Upper lobe of left lung (tissue), 4 donors: ENCODE measurements at regions not wholly inside any gene's neighbourhood (a gene's known extent, or its start where the extent isn't known, plus 50 kb on each side); places are given as distances from the start of the nearest gene placed in this dataset.

Source experiments
- EP300 ChIP-seq, 4 donors: sonication (generic); formaldehyde crosslinking; IDR thresholded peaks; one replicate each; pipeline ENCODE4 v1.5.1; 2017; ENCODE audit warnings: antibody characterized with exemption in 4 of 4, control low read depth in 2 of 4
- POLR2AphosphoS5 ChIP-seq, 2 donors: sonication (generic); formaldehyde crosslinking; IDR thresholded peaks; one replicate each; pipeline ENCODE4 v1.5.1; 2017; ENCODE audit warnings: antibody characterized with exemption in 2 of 2

DNA sequence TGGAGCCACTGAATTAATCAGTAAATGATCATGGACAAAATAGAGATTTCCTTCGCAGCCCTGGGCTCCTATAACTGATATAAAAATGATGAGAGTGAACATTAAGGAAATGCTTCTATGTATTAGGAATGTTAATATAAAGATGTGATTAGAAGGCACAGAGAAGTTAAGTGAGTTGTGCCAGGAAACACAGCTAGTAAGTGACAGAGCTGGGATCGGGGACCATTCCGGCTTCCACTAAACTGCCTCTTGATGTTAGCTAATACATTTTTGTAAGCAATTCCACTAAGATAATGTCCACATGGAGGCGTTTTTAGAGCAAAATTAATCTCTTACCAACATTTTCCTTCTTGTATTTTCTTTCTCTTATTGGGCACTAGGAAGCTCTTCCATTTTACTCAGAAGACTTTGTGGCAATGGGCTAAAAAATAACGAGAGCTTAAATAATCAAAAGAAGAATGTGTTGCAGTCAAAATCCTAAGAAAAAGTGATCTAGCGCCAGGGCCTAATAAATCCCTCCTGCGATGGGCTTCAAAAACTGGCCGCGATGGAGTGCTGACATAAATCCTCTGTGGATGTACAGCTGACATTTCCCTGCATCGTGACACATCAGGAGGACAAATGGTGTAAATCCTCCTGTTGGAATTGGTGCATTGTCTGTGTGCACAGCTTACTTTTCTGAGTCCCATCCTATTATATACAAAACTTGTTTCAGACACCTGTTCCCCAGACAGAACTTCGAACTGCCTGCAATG, 326.1 kb upstream of the MAF start:
- no peak for TF ChIP-seq EP300 (IDR thresholded peaks at IDR 0.05)
- TF ChIP-seq POLR2AphosphoS5 (IDR thresholded peaks at IDR 0.05): no peak
